ENCODE measurements at regions not wholly inside any gene's neighbourhood (a gene's known extent, or its start where the extent isn't known, plus 50 kb on each side); places are given as distances from the start of the nearest gene placed in this dataset.

GRCh38 chr5:63375851-63376250 is 586.4 kb downstream of the HTR1A start:
- Mint-ChIP-seq H3K9me3 (peaks cover 20 to 34% of the 10 kb centered on the region in 2 donors), H3K36me3 (peaks cover 8% of the 10 kb centered on the region), H3K4me3 (no peak overlapping the region), H3K27me3 (ENCODE audit: low read depth in 2 of 2) (no peaks in the 10 kb centered on the region), H3K4me1 (no peaks in the 10 kb centered on the region), H3K27ac (no peak overlapping the region)
- no peak for TF ChIP-seq CTCF (IDR thresholded peaks at IDR 0.05)
- H3K36me3 ChIP-seq (ENCODE audit: control insufficient read depth, insufficient read depth, low read length), result no peaks in the 10 kb centered on the region
- intact Hi-C loops (cut with micrococcal nuclease), result no loop called here
- no peaks in the 10 kb centered on the region for H3K27me3 ChIP-seq (ENCODE audit: control insufficient read depth, insufficient read depth, low read length)
- H3K27ac ChIP-seq (ENCODE audit: low read length), result no peak overlapping the region
- WGBS (ENCODE audit: insufficient coverage), result 69% methylated on average over 5 of the region's 6 CpGs
- no peaks in the 10 kb centered on the region for H3K9me3 ChIP-seq (ENCODE audit: control insufficient read depth, insufficient read depth, low read length)
- ATAC-seq (no peak), DNase-seq (no peak)
- no peak overlapping the region for H3K4me3 ChIP-seq (ENCODE audit: low read length)
- H3K4me1 ChIP-seq (ENCODE audit: control insufficient read depth, insufficient read depth, low read length), result no peaks in the 10 kb centered on the region

- Histone ChIP-seq H3K36me3 (ENCODE audit: control insufficient read depth, insufficient read depth, low read length) (no peaks in the 10 kb centered on the region), H3K9me3 (ENCODE audit: control insufficient read depth, insufficient read depth, low read length) (no peaks in the 10 kb centered on the region), H3K4me3 (ENCODE audit: low read length) (no peak overlapping the region), H3K4me1 (ENCODE audit: control insufficient read depth, insufficient read depth, low read length) (no peaks in the 10 kb centered on the region), H3K27ac (ENCODE audit: low read length) (no peak overlapping the region), H3K27me3 (ENCODE audit: control insufficient read depth, insufficient read depth, low read length) (no peaks in the 10 kb centered on the region)
- DNase-seq, result no peak
- Mint-ChIP-seq H3K36me3 (peaks cover 8% of the 10 kb centered on the region), H3K27ac (no peak overlapping the region), H3K4me3 (no peak overlapping the region), H3K4me1 (no peaks in the 10 kb centered on the region), H3K9me3 (peaks cover 16 to 29% of the 10 kb centered on the region in 2 donors), H3K27me3 (ENCODE audit: low read depth in 2 of 2) (no peaks in the 10 kb centered on the region)
- TF ChIP-seq CTCF (IDR thresholded peaks at IDR 0.05), result no peak
- no peak for ATAC-seq
- intact Hi-C loops (cut with micrococcal nuclease), result no loop called here
Measured at GRCh38 chr5:63374085-63374484, 588.2 kb downstream of the HTR1A start.

GRCh38 chr5:63351164-63351563 is 611.1 kb downstream of the HTR1A start:
- DNase-seq (no peak), ATAC-seq (no peak)
- Mint-ChIP-seq H3K36me3 (no peaks in the 10 kb centered on the region), H3K27me3 (ENCODE audit: low read depth in 2 of 2) (no peaks in the 10 kb centered on the region), H3K9me3 (peaks cover 12% of the 10 kb centered on the region in 2 donors), H3K4me1 (no peaks in the 10 kb centered on the region), H3K4me3 (no peak overlapping the region), H3K27ac (no peak overlapping the region)
- intact Hi-C loops (cut with micrococcal nuclease), result no loop called here
- WGBS (ENCODE audit: insufficient coverage), result 80% methylated on average over 1 of the region's 1 CpG
- H3K9me3 ChIP-seq (ENCODE audit: control insufficient read depth, insufficient read depth, low read length), result no peaks in the 10 kb centered on the region
- H3K36me3 ChIP-seq (ENCODE audit: control insufficient read depth, insufficient read depth, low read length), result no peaks in the 10 kb centered on the region
- TF ChIP-seq CTCF (IDR thresholded peaks at IDR 0.05), result no peak
- no peaks in the 10 kb centered on the region for H3K4me1 ChIP-seq (ENCODE audit: control insufficient read depth, insufficient read depth, low read length)
- no peak overlapping the region for H3K27ac ChIP-seq (ENCODE audit: low read length)
- H3K4me3 ChIP-seq (ENCODE audit: low read length), result no peak overlapping the region
- no peaks in the 10 kb centered on the region for H3K27me3 ChIP-seq (ENCODE audit: control insufficient read depth, insufficient read depth, low read length)

- Mint-ChIP-seq H3K9me3 (peaks cover 9% of the 10 kb centered on the region in 2 donors), H3K4me3 (no peak overlapping the region), H3K27ac (no peak overlapping the region), H3K36me3 (no peaks in the 10 kb centered on the region), H3K27me3 (ENCODE audit: low read depth in 2 of 2) (no peaks in the 10 kb centered on the region), H3K4me1 (no peaks in the 10 kb centered on the region)
- intact Hi-C loops (cut with micrococcal nuclease), result no loop called here
- no peak for TF ChIP-seq CTCF (IDR thresholded peaks at IDR 0.05)
- H3K9me3 ChIP-seq (ENCODE audit: control insufficient read depth, insufficient read depth, low read length), result no peaks in the 10 kb centered on the region
- DNase-seq (no peak), ATAC-seq (no peak)
- no peaks in the 10 kb centered on the region for H3K27me3 ChIP-seq (ENCODE audit: control insufficient read depth, insufficient read depth, low read length)
- no peaks in the 10 kb centered on the region for H3K36me3 ChIP-seq (ENCODE audit: control insufficient read depth, insufficient read depth, low read length)
- no peak overlapping the region for H3K4me3 ChIP-seq (ENCODE audit: low read length)
- H3K4me1 ChIP-seq (ENCODE audit: control insufficient read depth, insufficient read depth, low read length), result no peaks in the 10 kb centered on the region
- H3K27ac ChIP-seq (ENCODE audit: low read length), result no peak overlapping the region
Measured at GRCh38 chr5:63346451-63346850, 615.8 kb downstream of the HTR1A start.
